GM23248 (cell line): ENCODE measurements at regions not wholly inside any gene's neighbourhood (a gene's known extent, or its start where the extent isn't known, plus 50 kb on each side); places are given as distances from the start of the nearest gene placed in this dataset.

Experiments used
- EZH2 ChIP-seq: fragments of 200-600 bp; sonication (generic); IDR thresholded peaks from 2 replicates; pipeline ENCODE4 v1.6.1; 2018; ENCODE audit warnings: antibody characterized with exemption, mild to moderate bottlenecking; ENCODE audit not compliant: insufficient read depth, poor library complexity, severe bottlenecking
- EZH2phosphoT487 ChIP-seq: fragments of 200-600 bp; sonication (generic); IDR thresholded peaks from 2 replicates; pipeline ENCODE4 v1.6.1; 2018; ENCODE audit warnings: antibody characterized with exemption, moderate library complexity, mild to moderate bottlenecking, low read depth; ENCODE audit not compliant: insufficient read depth

DNA sequence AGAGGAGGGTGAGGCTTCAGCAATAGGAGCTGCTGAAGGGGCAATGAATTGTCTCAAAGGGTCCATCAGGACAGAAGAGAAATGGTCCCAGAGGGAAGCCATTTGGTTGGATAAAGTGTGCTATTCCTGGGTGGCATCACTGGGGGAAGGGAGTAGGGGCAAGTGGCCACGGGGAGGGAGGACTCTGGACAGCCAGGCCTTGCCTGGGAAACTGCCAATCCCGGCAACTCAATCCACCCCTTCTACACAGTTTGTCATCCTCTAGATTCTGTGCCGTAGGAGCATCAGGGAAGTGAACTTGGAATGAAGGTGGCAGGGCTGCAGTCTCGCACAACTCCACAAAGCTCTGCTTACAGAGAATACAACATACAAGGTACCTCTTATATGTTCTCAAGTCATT, 59.5 kb upstream of the RIPOR2 start:
- TF ChIP-seq EZH2: no peak
- TF ChIP-seq EZH2phosphoT487: no peak
